Type B pancreatic cell (in vitro differentiated cells): ENCODE measurements at regions not wholly inside any gene's neighbourhood (a gene's known extent, or its start where the extent isn't known, plus 50 kb on each side); places are given as distances from the start of the nearest gene placed in this dataset.

Experiments used
- DNase-seq: peaks from one replicate; pipeline ENCODE4 v3.0.0; 2021; ENCODE audit warnings: mixed read lengths; ENCODE audit not compliant: unreplicated experiment; ENCODE audit errors: extremely low spot score
- H3K27ac Mint-ChIP-seq: 2 replicates; pipeline ENCODE4 v1.8.0; 2021; ENCODE audit warnings: mild to moderate bottlenecking, mixed read lengths
- H3K27me3 Mint-ChIP-seq: 2 replicates; pipeline ENCODE4 v1.8.0; 2021; ENCODE audit warnings: mixed read lengths
- H3K36me3 Mint-ChIP-seq: 2 replicates; pipeline ENCODE4 v1.8.0; 2021; ENCODE audit warnings: mixed read lengths
- H3K4me1 Mint-ChIP-seq: one replicate; pipeline ENCODE4 v1.8.0; 2021; ENCODE audit warnings: mixed read lengths; ENCODE audit not compliant: unreplicated experiment
- H3K4me3 Mint-ChIP-seq: 2 replicates; pipeline ENCODE4 v1.8.0; 2021; ENCODE audit warnings: mild to moderate bottlenecking, mixed read lengths
- H3K9me3 Mint-ChIP-seq: 2 replicates; pipeline ENCODE4 v1.8.0; 2021; ENCODE audit warnings: mixed read lengths
- TF ChIP-seq, protein P1 (sequence below): fragments of 200-600 bp; sonication (generic); conservative IDR thresholded peaks from 2 replicates; pipeline ENCODE4 v1.5.0; 2021; ENCODE audit warnings: antibody characterized with exemption, mild to moderate bottlenecking

DNA sequence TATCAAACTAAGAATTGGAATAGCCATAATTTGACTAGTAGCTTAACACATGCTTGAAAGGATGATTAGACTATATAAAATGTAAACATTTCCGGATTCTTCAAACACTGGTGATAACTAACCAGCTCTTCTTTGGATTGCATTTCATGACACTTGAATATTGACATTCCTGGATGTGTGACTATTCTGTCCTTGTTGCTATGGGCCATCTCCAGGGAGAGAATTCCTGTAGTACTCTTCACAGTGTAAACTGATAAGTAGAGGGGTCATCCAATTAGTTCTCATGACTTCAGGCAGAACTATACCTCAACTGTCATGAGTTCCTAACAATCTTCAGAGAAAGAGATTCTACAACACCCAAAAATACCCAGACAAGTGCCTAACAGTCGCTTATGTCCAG lies 1026.7 kb upstream of the TENM3 start:
- no peak overlapping the region for H3K27ac Mint-ChIP-seq

DNA sequence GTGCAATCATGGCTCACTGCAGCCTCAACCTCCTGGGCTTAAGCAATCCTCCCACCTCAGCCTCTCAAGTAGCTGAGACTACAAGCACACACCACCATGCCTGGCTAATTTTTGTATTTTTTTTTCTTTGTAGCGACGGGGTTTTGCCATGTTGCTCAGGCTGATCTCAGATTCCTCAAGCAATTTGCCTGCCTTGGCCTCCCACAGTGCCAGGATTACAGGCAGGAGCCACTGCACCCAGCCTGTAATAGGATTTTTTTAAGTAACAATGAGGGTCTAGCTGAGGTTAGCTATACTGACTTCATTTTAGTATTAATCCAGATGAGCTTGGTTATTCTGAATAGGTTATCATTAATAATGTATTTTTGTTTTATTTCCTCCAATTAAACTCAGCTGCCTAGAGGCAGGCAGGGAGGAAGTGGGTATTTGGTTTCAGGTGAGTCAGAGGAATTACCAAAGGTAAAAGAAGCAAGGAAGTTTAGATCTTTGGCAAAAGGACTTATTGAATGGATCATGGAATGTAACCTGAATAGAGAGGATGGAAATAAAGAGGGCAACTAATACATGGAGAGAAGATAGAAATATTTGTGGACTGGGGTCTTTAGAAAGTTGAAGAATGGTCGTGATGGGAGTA lies 1023.3 kb upstream of the TENM3 start:
- Mint-ChIP-seq H3K27ac (no peak overlapping the region), H3K4me1 (peaks cover 11% of the 10 kb centered on the region), H3K27me3 (no peaks in the 10 kb centered on the region), H3K4me3 (no peak overlapping the region), H3K9me3 (no peaks in the 10 kb centered on the region), H3K36me3 (no peaks in the 10 kb centered on the region)
- TF ChIP-seq, protein P1, sequence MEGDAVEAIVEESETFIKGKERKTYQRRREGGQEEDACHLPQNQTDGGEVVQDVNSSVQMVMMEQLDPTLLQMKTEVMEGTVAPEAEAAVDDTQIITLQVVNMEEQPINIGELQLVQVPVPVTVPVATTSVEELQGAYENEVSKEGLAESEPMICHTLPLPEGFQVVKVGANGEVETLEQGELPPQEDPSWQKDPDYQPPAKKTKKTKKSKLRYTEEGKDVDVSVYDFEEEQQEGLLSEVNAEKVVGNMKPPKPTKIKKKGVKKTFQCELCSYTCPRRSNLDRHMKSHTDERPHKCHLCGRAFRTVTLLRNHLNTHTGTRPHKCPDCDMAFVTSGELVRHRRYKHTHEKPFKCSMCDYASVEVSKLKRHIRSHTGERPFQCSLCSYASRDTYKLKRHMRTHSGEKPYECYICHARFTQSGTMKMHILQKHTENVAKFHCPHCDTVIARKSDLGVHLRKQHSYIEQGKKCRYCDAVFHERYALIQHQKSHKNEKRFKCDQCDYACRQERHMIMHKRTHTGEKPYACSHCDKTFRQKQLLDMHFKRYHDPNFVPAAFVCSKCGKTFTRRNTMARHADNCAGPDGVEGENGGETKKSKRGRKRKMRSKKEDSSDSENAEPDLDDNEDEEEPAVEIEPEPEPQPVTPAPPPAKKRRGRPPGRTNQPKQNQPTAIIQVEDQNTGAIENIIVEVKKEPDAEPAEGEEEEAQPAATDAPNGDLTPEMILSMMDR: no peak
- no peak for DNase-seq

More for the DNA sequence above, 1026.7 kb upstream of the TENM3 start:
- Mint-ChIP-seq H3K36me3 (no peaks in the 10 kb centered on the region), H3K4me3 (no peak overlapping the region), H3K27me3 (no peaks in the 10 kb centered on the region), H3K4me1 (no peaks in the 10 kb centered on the region), H3K9me3 (no peaks in the 10 kb centered on the region)
- DNase-seq: no peak
- TF ChIP-seq, protein P1: no peak

DNA sequence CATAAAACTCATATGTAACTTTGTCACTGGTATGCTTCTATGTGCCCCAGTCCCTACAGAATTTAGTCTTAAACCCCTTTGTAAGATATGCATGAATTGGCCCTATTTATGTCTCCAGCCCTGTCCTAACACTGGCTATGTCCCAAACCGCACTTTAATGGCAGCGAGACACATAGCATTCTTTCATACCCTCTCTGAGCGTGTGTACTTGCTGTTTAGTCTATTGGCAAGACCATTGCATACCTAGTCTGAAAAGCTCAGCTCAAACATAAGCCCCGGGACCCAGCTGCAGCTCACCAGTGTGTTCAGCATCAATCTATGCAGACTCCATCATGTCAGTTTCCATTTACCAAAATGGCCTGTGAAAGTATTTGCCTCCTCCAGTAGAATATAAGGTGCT lies 1018.4 kb upstream of the TENM3 start:
- no peak overlapping the region for H3K4me3 Mint-ChIP-seq
- peaks cover 26% of the 10 kb centered on the region for H3K4me1 Mint-ChIP-seq
- H3K9me3 Mint-ChIP-seq: no peaks in the 10 kb centered on the region
- H3K27me3 Mint-ChIP-seq: no peaks in the 10 kb centered on the region
- H3K27ac Mint-ChIP-seq: no peak overlapping the region
- no peaks in the 10 kb centered on the region for H3K36me3 Mint-ChIP-seq
- no peak for DNase-seq
- TF ChIP-seq, protein P1: no peak

DNA sequence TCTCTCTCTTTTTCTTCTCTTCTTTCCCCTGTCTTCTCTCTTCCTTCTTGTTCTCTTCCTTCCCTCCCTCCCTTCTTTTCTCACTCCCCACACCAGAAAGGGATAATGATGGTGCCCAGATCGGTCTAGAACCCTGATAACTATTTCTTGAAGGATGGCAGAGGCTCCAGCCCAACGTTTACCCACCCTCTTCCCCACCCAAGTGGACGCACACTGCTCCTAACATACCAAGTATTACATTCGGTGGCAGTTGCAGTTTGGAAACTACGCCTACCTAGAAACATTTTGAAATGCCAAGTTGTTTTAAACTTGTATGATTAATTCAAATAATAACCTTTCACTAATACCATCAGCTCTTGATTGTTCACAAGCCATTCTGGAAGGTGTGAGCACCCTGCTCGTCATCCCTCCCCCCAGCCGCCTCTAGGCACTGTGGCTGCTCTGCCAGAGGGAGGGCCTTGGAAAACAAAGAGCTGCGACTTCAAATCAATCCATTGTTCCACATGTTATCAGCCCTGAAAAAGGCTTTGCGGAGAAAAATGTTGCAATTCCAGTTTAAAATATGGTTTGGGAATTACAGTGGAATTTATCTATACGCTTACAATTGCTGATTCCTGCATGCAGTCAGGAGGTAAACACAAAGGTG lies 1017.5 kb upstream of the TENM3 start:
- H3K27me3 Mint-ChIP-seq: no peaks in the 10 kb centered on the region
- H3K4me1 Mint-ChIP-seq: peaks cover 26% of the 10 kb centered on the region
- no peaks in the 10 kb centered on the region for H3K36me3 Mint-ChIP-seq
- peak overlapping the region; percentile 78 for H3K27ac Mint-ChIP-seq
- H3K9me3 Mint-ChIP-seq: no peaks in the 10 kb centered on the region
- peak overlapping the region; percentile 1 for H3K4me3 Mint-ChIP-seq
- DNase-seq: no peak
- TF ChIP-seq, protein P1: no peak

DNA sequence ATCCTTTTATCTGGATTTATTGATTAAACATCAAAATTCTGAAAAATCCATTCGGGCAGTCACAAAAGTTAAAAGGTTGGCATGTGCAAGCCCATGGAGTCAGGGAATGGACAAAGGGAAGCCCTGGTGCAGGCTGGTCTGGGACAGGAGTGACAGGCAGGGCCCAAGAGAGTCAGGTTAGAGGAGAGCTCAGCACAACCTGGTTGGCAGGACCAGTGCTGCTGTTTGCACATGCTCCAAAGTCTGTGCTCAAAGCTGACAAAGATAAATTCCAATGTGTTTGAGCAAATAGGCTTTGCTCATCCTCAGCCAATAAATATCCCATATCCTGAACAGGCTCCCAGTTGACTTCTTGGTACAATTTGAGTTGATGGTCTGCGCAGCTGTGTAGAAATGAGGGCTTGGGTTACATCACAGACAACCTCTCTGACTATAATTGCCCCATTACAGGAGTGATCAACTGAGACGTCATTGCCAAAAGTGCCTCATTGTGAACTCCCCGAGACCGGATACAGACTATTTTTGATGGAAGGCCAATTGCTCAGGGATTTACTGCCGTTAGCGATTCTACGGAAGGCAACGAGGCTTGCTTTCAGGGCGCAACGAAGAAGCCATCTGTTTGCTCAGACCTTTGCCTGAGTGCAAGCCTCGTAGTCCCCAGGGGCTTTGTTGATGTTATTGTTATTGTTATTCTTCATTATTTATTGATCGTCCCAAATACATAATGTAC lies 1008.1 kb upstream of the TENM3 start:
- no peak for DNase-seq
- no peaks in the 10 kb centered on the region for H3K27me3 Mint-ChIP-seq
- TF ChIP-seq, protein P1: no peak
- peaks cover 5% of the 10 kb centered on the region for H3K9me3 Mint-ChIP-seq
- H3K4me1 Mint-ChIP-seq: peaks cover 21% of the 10 kb centered on the region
- H3K27ac Mint-ChIP-seq: no peak overlapping the region
- H3K36me3 Mint-ChIP-seq: no peaks in the 10 kb centered on the region
- H3K4me3 Mint-ChIP-seq: no peak overlapping the region
